SK-N-MC (cell line): ENCODE measurements at regions not wholly inside any gene's neighbourhood (a gene's known extent, or its start where the extent isn't known, plus 50 kb on each side); places are given as distances from the start of the nearest gene placed in this dataset.

Source experiments
- DNase-seq: peaks from one replicate; pipeline ENCODE4 v3.0.0-alpha.2; 2011; ENCODE audit warnings: low read depth, low spot score
- H3K27ac ChIP-seq: fragments of 200-600 bp; sonication (generic); 2 replicates; pipeline ENCODE4 v1.5.1; 2016; ENCODE audit warnings: mixed run types
- H3K36me3 ChIP-seq: fragments of 200-600 bp; sonication (generic); 2 replicates; pipeline ENCODE4 v1.6.1; 2017; ENCODE audit warnings: antibody characterized with exemption, low read length, mixed read lengths; ENCODE audit not compliant: insufficient read depth
- H3K4me3 ChIP-seq: fragments of 200-600 bp; sonication (generic); 2 replicates; pipeline ENCODE4 v1.5.1; 2016
- H3K9ac ChIP-seq: fragments of 200-600 bp; sonication (generic); 2 replicates; pipeline ENCODE4 v1.8.0; 2017; ENCODE audit warnings: mixed run types, mixed read lengths; ENCODE audit not compliant: insufficient read length
- H3K9me3 ChIP-seq: fragments of 200-600 bp; sonication (generic); 2 replicates; pipeline ENCODE4 v1.6.1; 2017; ENCODE audit warnings: low read depth, mild to moderate bottlenecking, antibody characterized with exemption, low read length, moderate library complexity, mixed read lengths
- EZH2 ChIP-seq: fragments of 200-600 bp; sonication (generic); IDR thresholded peaks from one replicate; pipeline ENCODE4 v1.6.1; 2017; ENCODE audit warnings: antibody characterized with exemption
- FOXP2 ChIP-seq: optimal IDR thresholded peaks from 2 replicates; pipeline ENCODE3; 2011; ENCODE audit warnings: mild to moderate bottlenecking, moderate library complexity; ENCODE audit not compliant: insufficient read depth; ENCODE audit errors: extremely low read length, control extremely low read depth
- POLR2AphosphoS5 ChIP-seq: IDR thresholded peaks from 2 replicates; pipeline ENCODE4 v1.6.1; 2012; ENCODE audit warnings: mild to moderate bottlenecking, low read depth, low read length, borderline replicate concordance

GRCh38 chr13:29908416-29909080, 58.1 kb upstream of the UBL3 start:
- Histone ChIP-seq H3K9ac (no peak overlapping the region), H3K27ac (peak overlapping the region; percentile 10; the same call in 1 of the 2 replicates), H3K4me3 (no peak overlapping the region; the same call in 1 of the 2 replicates), H3K9me3 (no peaks in the 10 kb centered on the region), H3K36me3 (no peaks in the 10 kb centered on the region)
- TF ChIP-seq EZH2 (no peak), POLR2AphosphoS5 (no peak), FOXP2 (no peak)
- DNase-seq, result no peak

- TF ChIP-seq EZH2 (no peak), POLR2AphosphoS5 (no peak), FOXP2 (no peak)
- no peak for DNase-seq
- H3K9ac ChIP-seq, result no peak overlapping the region
- no peaks in the 10 kb centered on the region for H3K9me3 ChIP-seq
- no peak overlapping the region for H3K4me3 ChIP-seq
- no peak overlapping the region for H3K27ac ChIP-seq
- no peaks in the 10 kb centered on the region for H3K36me3 ChIP-seq
Observed at GRCh38 chr13:29907670-29908069, 57.3 kb upstream of the UBL3 start.

- no peak for DNase-seq
- no peak for TF ChIP-seq POLR2AphosphoS5
- no peak for TF ChIP-seq EZH2
- TF ChIP-seq FOXP2, result no peak
- H3K9me3 ChIP-seq, result no peaks in the 10 kb centered on the region
- no peak overlapping the region for H3K4me3 ChIP-seq
- H3K36me3 ChIP-seq, result no peaks in the 10 kb centered on the region
- no peak overlapping the region for H3K9ac ChIP-seq
- H3K27ac ChIP-seq, result no peak overlapping the region
Observed at GRCh38 chr13:29906432-29907011, 56.1 kb upstream of the UBL3 start.

GRCh38 chr13:29905845-29906244, 55.4 kb upstream of the UBL3 start:
- Histone ChIP-seq H3K4me3 (no peak overlapping the region), H3K9me3 (no peaks in the 10 kb centered on the region), H3K9ac (no peak overlapping the region), H3K27ac (no peak overlapping the region), H3K36me3 (no peaks in the 10 kb centered on the region)
- no peak for DNase-seq
- TF ChIP-seq FOXP2, result no peak
- no peak for TF ChIP-seq EZH2
- TF ChIP-seq POLR2AphosphoS5, result no peak

- H3K9me3 ChIP-seq, result no peaks in the 10 kb centered on the region
Observed at GRCh38 chr13:29903996-29904395, 53.6 kb upstream of the UBL3 start.

GRCh38 chr13:29903543-29903942, 53.1 kb upstream of the UBL3 start:
- TF ChIP-seq POLR2AphosphoS5 (no peak), EZH2 (no peak), FOXP2 (no peak)
- no peak for DNase-seq
- Histone ChIP-seq H3K9me3 (no peaks in the 10 kb centered on the region), H3K36me3 (no peaks in the 10 kb centered on the region), H3K27ac (no peak overlapping the region), H3K4me3 (no peak overlapping the region), H3K9ac (no peak overlapping the region)

More at GRCh38 chr13:29903996-29904395, 53.6 kb upstream of the UBL3 start:
- no peak overlapping the region for H3K9ac ChIP-seq
- no peak overlapping the region for H3K27ac ChIP-seq
- no peaks in the 10 kb centered on the region for H3K36me3 ChIP-seq
- DNase-seq, result no peak
- no peak overlapping the region for H3K4me3 ChIP-seq
- no peak for TF ChIP-seq POLR2AphosphoS5
- TF ChIP-seq FOXP2, result no peak
- TF ChIP-seq EZH2, result no peak

GRCh38 chr13:29902632-29903305, 52.4 kb upstream of the UBL3 start:
- Histone ChIP-seq H3K4me3 (peak overlapping the region; percentile 45), H3K27ac (no peak overlapping the region), H3K36me3 (no peaks in the 10 kb centered on the region), H3K9ac (no peak overlapping the region), H3K9me3 (no peaks in the 10 kb centered on the region)
- DNase-seq, result no peak
- no peak for TF ChIP-seq EZH2
- no peak for TF ChIP-seq FOXP2
- TF ChIP-seq POLR2AphosphoS5, result no peak
